Non-pigmented ciliary epithelial cell (primary cell): ENCODE measurements at regions not wholly inside any gene's neighbourhood (a gene's known extent, or its start where the extent isn't known, plus 50 kb on each side); places are given as distances from the start of the nearest gene placed in this dataset.
"Not testable (repeated sequence)": the region's sequence is repeated elsewhere in the genome, so short reads cannot be mapped to it uniquely, and the experiment has no call there.

Experiments used
- DNase-seq: peaks from one replicate; pipeline ENCODE4 v3.0.0-alpha.2; 2010; ENCODE audit warnings: low read depth

DNA sequence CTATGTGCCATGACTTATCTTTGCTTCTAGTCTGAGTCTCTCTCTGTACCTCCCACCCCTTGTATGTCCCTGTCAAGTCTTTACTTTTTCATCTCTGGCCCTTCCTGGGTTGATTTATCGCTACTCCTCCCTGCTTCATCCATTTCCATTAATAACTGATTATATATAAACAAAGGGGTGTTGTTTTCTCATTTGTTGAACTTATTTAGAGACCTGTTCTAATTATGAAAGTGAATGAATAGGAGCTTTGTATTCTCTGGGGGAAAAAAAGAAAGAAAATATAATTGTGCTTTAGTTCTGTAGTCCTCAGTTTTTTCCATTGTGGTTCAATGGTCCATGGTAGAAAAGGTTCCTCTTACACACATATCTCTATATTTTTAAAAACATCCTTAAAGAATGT, 328.9 kb upstream of the PPP2R3A start:
- DNase-seq: no peak

DNA sequence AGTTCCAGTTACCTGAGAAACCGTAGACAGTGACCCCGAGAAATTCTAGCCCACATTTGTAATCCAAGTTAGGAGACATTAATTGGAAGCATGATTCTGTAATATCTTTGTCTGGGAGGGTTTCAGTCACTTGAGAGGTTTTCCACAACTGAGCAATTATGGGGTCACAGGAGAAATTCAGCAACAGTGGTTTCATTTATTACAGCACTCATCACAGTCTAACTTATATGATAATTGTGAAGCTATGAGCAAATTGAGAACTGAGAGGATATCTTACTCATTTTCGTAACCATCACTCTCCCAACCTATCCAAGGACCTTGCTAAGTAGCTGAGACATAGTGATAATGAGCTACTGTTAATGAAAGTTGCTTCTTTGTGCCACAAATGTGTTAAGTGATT, 328.5 kb upstream of the PPP2R3A start:
- no peak for DNase-seq

- no peak for DNase-seq
Measured at GRCh38 chr3:135641761-135642160, 323.8 kb upstream of the PPP2R3A start.

GRCh38 chr3:135645541-135645940, 320.0 kb upstream of the PPP2R3A start:
- DNase-seq: no peak

DNA sequence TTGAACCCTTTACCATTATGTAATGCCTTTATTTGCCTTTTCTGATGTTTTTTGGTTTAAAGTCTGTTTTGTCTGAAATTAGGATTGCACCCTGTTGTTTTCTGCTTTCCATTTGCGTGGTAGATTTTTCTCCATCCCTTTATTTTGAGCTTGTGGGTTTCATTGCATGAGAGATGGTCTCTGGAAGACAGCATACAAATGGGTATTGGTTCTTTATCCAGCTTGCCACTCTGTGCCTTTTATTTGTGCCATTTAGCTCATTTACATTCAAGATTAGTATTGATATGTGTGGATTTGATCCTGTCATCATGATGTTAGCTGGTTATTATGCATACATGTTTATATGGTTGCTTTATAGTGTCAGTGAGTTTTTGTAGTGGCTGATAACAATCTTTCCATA, 318.7 kb upstream of the PPP2R3A start:
- DNase-seq: no peak

DNA sequence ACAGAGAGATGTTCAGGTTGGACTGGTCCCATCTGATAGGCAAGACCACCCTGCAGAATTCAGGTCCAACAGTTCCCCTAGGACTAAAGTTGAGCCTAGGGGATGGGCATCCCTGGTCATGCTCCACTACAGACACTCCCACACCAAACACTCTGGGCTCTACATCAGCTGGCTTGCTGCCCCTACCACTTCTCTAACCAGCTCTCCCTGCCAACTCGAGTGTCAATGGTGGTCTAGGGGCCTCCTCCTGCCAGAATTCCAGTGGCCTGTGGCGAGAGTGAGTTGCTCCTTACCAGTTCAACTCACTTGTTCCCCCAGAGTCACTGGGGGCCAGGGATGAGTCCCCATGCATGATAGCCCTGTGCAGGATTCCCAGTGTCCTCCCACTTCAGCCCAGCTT, 316.2 kb upstream of the PPP2R3A start:
- DNase-seq: no peak

- no peak for DNase-seq
Measured at GRCh38 chr3:135650309-135650708, 315.2 kb upstream of the PPP2R3A start.

GRCh38 chr3:135652388-135652787, 313.1 kb upstream of the PPP2R3A start:
- no peak for DNase-seq

- no peak for DNase-seq
Measured at GRCh38 chr3:135655328-135655727, 310.2 kb upstream of the PPP2R3A start.

- not testable (repeated sequence) for DNase-seq
Measured at GRCh38 chr3:135658451-135658850, 307.1 kb upstream of the PPP2R3A start.

DNA sequence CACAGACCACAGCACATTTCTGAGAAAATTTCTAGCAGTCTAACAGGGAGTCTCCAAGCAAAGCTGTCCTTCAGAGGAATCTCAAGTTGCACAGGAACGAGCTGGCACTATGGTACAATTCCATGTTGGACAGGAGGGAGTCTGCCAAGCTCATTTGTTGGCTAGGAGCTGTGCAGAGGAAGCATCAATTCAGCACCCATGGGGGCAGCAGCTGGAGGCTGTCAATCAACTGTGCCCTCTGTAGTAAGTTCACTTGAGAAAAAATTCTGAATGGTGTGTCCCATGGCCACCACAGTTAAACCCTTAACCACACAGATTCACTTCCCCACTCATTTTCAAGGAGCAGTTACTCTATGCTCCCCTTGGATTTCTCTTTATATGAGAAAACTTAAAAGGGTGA, 298.5 kb upstream of the PPP2R3A start:
- DNase-seq: no peak

- no peak for DNase-seq
Measured at GRCh38 chr3:135674508-135674907, 291.0 kb upstream of the PPP2R3A start.

DNA sequence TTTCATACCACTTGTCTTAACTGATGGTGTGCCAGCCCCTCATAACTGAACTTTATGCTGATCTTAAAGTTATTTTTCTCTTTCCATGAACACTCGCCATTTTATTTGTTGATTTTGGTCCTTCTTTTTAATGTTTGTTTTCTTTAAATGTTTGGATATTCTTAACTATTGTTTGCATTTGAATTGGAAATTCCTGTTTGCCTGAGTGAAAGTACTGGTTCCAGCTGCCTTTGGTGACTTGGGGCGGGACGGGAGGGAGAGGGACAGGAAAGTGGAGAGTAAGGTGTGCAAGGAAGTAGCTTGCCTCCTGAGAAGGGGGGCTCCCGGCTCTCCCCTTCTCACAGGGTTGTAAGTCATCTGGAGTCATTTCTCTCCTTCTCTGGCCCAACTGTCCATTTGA, 287.1 kb upstream of the PPP2R3A start:
- DNase-seq: no peak

DNA sequence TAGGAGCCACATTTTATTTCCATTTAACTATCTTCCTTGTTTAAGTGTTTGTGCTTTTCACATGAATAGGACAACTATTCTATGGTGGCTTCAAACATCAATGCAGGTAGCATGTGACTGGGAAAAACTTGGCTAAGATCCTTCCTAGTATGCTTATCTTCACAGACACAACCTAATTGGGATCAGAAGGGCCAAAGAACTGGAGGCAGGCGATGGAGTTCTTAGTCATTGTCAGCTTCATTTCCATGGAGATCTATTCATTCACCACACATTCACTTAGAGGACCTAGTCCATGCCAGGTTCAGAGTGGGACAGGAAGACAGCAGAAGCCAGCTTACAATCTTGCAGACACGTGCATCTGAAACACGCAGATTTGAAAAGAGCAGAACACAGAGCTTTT, 277.5 kb upstream of the PPP2R3A start:
- DNase-seq: no peak

- no peak for DNase-seq
Measured at GRCh38 chr3:135690664-135691063, 274.9 kb upstream of the PPP2R3A start.

- no peak for DNase-seq
Measured at GRCh38 chr3:135691240-135691639, 274.3 kb upstream of the PPP2R3A start.

- DNase-seq: no peak
Measured at GRCh38 chr3:135694142-135694541, 271.4 kb upstream of the PPP2R3A start.

- DNase-seq: no peak
Measured at GRCh38 chr3:135699741-135700140, 265.8 kb upstream of the PPP2R3A start.

DNA sequence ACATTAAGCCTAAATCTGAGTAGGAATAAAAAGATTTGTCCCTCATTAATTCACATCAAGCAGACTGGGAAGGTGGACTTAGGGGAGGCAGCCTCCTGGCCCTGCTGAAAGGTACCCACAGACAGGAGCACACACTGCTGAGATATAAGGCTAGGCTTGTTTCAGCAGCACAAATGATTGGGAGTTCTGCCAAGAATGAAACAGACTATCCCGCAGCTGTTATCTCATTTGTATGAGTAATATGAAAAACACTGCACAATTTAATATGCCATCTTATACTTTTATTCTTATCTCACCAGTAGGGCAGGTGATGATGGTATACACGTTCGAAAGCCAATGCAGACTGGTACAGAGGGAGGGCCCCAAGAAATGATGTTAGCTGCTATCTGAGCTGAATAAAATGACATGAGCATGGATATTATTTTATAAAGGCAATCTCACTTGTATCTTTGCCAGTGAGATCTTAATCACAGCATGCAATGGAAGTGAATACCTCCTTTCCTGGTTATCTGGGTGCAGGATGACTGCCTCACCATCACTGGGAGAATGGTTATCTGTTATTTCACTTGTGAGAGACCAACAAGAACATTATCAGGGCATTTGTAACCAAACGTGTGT, 258.7 kb upstream of the PPP2R3A start:
- no peak for DNase-seq

GRCh38 chr3:135719449-135719848, 246.1 kb upstream of the PPP2R3A start:
- no peak for DNase-seq

- no peak for DNase-seq
Measured at GRCh38 chr3:135728007-135728721, 237.4 kb upstream of the PPP2R3A start.

GRCh38 chr3:135731546-135731945, 234.0 kb upstream of the PPP2R3A start:
- no peak for DNase-seq

DNA sequence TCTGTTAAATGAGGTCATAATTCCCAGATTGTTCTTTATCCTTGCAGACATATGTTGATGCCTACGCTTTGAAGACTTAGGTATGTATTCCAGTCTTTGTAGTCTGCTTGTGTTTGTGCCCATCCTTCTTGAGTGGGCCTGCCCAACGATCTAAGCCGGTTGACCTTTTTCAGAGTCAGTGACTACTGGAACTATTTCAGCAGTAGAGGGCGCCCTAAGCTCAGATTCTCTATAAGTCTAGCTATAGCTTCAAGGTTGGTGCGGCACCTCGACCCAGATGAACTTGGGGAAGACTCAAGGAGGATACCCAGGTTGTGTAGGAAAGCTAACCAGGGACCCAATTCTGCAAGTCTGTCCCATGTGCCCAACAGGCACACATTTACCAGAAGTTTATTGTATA, 228.8 kb upstream of the PPP2R3A start:
- DNase-seq: no peak

DNA sequence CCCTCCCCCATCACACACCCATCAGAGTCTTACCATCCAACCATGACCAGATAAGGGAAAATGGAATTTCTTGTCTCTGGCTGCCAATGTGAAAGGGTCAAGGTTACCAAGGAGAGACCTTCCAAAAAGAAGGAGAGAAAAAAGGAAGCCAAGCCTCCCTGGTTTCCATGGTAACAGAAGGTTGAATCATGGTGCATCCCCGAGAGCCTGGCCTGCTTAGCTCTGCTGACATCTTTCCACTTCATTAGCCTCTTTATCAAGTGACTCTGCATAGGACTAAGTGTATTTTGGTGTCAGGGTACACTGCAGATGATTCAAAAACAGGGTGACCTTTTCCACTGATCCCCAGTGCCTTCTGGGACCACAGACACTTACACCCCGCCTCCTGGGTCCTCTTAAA, 225.7 kb upstream of the PPP2R3A start:
- no peak for DNase-seq
